ENCODE measurements at regions not wholly inside any gene's neighbourhood (a gene's known extent, or its start where the extent isn't known, plus 50 kb on each side); places are given as distances from the start of the nearest gene placed in this dataset.

GRCh38 chr6:81246200-81246599 is 506.3 kb downstream of the TENT5A start:
- TF ChIP-seq, protein P1, sequence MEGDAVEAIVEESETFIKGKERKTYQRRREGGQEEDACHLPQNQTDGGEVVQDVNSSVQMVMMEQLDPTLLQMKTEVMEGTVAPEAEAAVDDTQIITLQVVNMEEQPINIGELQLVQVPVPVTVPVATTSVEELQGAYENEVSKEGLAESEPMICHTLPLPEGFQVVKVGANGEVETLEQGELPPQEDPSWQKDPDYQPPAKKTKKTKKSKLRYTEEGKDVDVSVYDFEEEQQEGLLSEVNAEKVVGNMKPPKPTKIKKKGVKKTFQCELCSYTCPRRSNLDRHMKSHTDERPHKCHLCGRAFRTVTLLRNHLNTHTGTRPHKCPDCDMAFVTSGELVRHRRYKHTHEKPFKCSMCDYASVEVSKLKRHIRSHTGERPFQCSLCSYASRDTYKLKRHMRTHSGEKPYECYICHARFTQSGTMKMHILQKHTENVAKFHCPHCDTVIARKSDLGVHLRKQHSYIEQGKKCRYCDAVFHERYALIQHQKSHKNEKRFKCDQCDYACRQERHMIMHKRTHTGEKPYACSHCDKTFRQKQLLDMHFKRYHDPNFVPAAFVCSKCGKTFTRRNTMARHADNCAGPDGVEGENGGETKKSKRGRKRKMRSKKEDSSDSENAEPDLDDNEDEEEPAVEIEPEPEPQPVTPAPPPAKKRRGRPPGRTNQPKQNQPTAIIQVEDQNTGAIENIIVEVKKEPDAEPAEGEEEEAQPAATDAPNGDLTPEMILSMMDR (IDR thresholded peaks at IDR 0.05 in 2 of 3, conservative IDR thresholded peaks at IDR 0.05 in 1 of 3; ENCODE audit: borderline replicate concordance in 1 of 3, insufficient read depth in 1 of 3, low read depth in 2 of 3, low read length in 2 of 3), result no peak
- TF ChIP-seq POLR2A (IDR thresholded peaks at IDR 0.05; ENCODE audit: borderline replicate concordance, extremely low read depth, insufficient read depth, insufficient read length) (no peak), EZH2 (IDR thresholded peaks at IDR 0.05) (no peak), CEBPB (IDR thresholded peaks at IDR 0.05; ENCODE audit: low read depth) (no peak), POLR2AphosphoS5 (IDR thresholded peaks at IDR 0.05; ENCODE audit: low read depth, low read length) (no peak), MAX (IDR thresholded peaks at IDR 0.05) (no peak)
- TF ChIP-seq, protein P2, sequence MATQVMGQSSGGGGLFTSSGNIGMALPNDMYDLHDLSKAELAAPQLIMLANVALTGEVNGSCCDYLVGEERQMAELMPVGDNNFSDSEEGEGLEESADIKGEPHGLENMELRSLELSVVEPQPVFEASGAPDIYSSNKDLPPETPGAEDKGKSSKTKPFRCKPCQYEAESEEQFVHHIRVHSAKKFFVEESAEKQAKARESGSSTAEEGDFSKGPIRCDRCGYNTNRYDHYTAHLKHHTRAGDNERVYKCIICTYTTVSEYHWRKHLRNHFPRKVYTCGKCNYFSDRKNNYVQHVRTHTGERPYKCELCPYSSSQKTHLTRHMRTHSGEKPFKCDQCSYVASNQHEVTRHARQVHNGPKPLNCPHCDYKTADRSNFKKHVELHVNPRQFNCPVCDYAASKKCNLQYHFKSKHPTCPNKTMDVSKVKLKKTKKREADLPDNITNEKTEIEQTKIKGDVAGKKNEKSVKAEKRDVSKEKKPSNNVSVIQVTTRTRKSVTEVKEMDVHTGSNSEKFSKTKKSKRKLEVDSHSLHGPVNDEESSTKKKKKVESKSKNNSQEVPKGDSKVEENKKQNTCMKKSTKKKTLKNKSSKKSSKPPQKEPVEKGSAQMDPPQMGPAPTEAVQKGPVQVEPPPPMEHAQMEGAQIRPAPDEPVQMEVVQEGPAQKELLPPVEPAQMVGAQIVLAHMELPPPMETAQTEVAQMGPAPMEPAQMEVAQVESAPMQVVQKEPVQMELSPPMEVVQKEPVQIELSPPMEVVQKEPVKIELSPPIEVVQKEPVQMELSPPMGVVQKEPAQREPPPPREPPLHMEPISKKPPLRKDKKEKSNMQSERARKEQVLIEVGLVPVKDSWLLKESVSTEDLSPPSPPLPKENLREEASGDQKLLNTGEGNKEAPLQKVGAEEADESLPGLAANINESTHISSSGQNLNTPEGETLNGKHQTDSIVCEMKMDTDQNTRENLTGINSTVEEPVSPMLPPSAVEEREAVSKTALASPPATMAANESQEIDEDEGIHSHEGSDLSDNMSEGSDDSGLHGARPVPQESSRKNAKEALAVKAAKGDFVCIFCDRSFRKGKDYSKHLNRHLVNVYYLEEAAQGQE (IDR thresholded peaks at IDR 0.05; ENCODE audit: low read depth), result no peak
- TF ChIP-seq, protein P3, sequence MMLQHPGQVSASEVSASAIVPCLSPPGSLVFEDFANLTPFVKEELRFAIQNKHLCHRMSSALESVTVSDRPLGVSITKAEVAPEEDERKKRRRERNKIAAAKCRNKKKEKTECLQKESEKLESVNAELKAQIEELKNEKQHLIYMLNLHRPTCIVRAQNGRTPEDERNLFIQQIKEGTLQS (IDR thresholded peaks at IDR 0.05), result no peak
